ENCODE measurements at regions not wholly inside any gene's neighbourhood (a gene's known extent, or its start where the extent isn't known, plus 50 kb on each side); places are given as distances from the start of the nearest gene placed in this dataset.
"Not testable (repeated sequence)": the region's sequence is repeated elsewhere in the genome, so short reads cannot be mapped to it uniquely, and the experiment has no call there.

GRCh38 chr11:23217072-23217471, 356.8 kb upstream of the CCDC179 start:
- TF ChIP-seq CTCF (IDR thresholded peaks at IDR 0.05; ENCODE audit: insufficient read depth, low read depth, low read length, missing control alignments) = no peak
- DNase-seq (ENCODE audit: low read depth) = no peak
- H3K4me3 ChIP-seq (ENCODE audit: low read length) = no peak overlapping the region

- not testable (repeated sequence) for DNase-seq (ENCODE audit: low read depth); H3K4me3 ChIP-seq (ENCODE audit: low read length)
Measured at GRCh38 chr11:23220086-23220485, 359.8 kb upstream of the CCDC179 start.

GRCh38 chr11:23221366-23221765, 361.1 kb upstream of the CCDC179 start:
- no peak for TF ChIP-seq CTCF (IDR thresholded peaks at IDR 0.05; ENCODE audit: insufficient read depth, low read depth, low read length, missing control alignments)
- H3K4me3 ChIP-seq (ENCODE audit: low read length) = no peak overlapping the region
- no peak for DNase-seq (ENCODE audit: low read depth)

GRCh38 chr11:23226331-23227077, 366.2 kb upstream of the CCDC179 start:
- TF ChIP-seq CTCF (IDR thresholded peaks at IDR 0.05; ENCODE audit: insufficient read depth, low read depth, low read length, missing control alignments) = no peak
- DNase-seq (ENCODE audit: low read depth) = no peak
- no peak overlapping the region for H3K4me3 ChIP-seq (ENCODE audit: low read length)

- TF ChIP-seq CTCF (IDR thresholded peaks at IDR 0.05; ENCODE audit: insufficient read depth, low read depth, low read length, missing control alignments) = no peak
- H3K4me3 ChIP-seq (ENCODE audit: low read length) = no peak overlapping the region
- no peak for DNase-seq (ENCODE audit: low read depth)
Measured at GRCh38 chr11:23227078-23227445, 366.8 kb upstream of the CCDC179 start.

- TF ChIP-seq CTCF (IDR thresholded peaks at IDR 0.05; ENCODE audit: insufficient read depth, low read depth, low read length, missing control alignments) = no peak
- no peak for DNase-seq (ENCODE audit: low read depth)
Measured at GRCh38 chr11:23232652-23233051, 372.4 kb upstream of the CCDC179 start.

GRCh38 chr11:23233075-23233474, 372.8 kb upstream of the CCDC179 start:
- no peak for TF ChIP-seq CTCF (IDR thresholded peaks at IDR 0.05; ENCODE audit: insufficient read depth, low read depth, low read length, missing control alignments)
- DNase-seq (ENCODE audit: low read depth) = no peak
- no peak overlapping the region for H3K4me3 ChIP-seq (ENCODE audit: low read length)

More at GRCh38 chr11:23232652-23233051, 372.4 kb upstream of the CCDC179 start:
- H3K4me3 ChIP-seq (ENCODE audit: low read length) = no peak overlapping the region
